ENCODE measurements at regions not wholly inside any gene's neighbourhood (a gene's known extent, or its start where the extent isn't known, plus 50 kb on each side); places are given as distances from the start of the nearest gene placed in this dataset.

GRCh38 chr2:204127238-204127637 is 190.7 kb downstream of the ICOS start:
- no peak for DNase-seq
- ChIA-PET CTCF (no interaction called here), POLR2A (no interaction called here)
- Mint-ChIP-seq H3K27ac (no peak overlapping the region), H3K4me3 (no peak overlapping the region), H3K27me3 (peaks cover 11% of the 10 kb centered on the region), H3K9me3 (no peaks in the 10 kb centered on the region), H3K36me3 (ENCODE audit: low read depth) (no peaks in the 10 kb centered on the region), H3K4me1 (no peaks in the 10 kb centered on the region)
- ATAC-seq (ENCODE audit: low read depth): no peak
- TF ChIP-seq CTCF (IDR thresholded peaks at IDR 0.05): no peak
- intact Hi-C loops (cut with micrococcal nuclease): no loop called here

GRCh38 chr2:204129591-204130294 is 193.2 kb downstream of the ICOS start:
- ATAC-seq (ENCODE audit: low read depth): no peak

DNA sequence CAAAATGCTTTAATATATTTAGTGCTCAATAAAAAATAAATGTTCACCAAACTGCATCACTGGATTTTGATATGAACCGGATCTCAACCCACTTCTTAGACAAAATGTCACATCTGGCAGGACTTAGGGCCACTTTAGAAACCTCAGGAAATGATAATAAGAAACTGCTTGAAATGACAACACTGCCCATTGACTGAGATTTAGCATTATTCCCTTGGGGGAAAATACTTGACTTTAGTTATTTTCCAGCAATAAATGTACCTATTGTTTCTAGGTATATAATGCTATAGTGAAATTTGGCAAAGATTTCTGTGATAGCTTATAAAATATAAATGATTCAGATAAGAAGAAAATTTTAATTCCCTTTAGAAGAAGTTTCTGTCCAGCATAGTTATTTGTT is 195.1 kb downstream of the ICOS start:
- ChIA-PET CTCF (no interaction called here), POLR2A (no interaction called here)
- H3K36me3 Mint-ChIP-seq (ENCODE audit: low read depth): no peaks in the 10 kb centered on the region
- H3K4me3 Mint-ChIP-seq: no peak overlapping the region
- ATAC-seq (ENCODE audit: low read depth) (no peak), DNase-seq (no peak)
- H3K27me3 Mint-ChIP-seq: peaks cover 3% of the 10 kb centered on the region
- no peaks in the 10 kb centered on the region for H3K9me3 Mint-ChIP-seq
- TF ChIP-seq CTCF (IDR thresholded peaks at IDR 0.05): no peak
- intact Hi-C loops (cut with micrococcal nuclease): no loop called here
- H3K27ac Mint-ChIP-seq: no peak overlapping the region
- no peaks in the 10 kb centered on the region for H3K4me1 Mint-ChIP-seq

More at GRCh38 chr2:204129591-204130294, 193.2 kb downstream of the ICOS start:
- intact Hi-C loops (cut with micrococcal nuclease): no loop called here
- TF ChIP-seq CTCF (IDR thresholded peaks at IDR 0.05): no peak
- H3K27ac Mint-ChIP-seq: no peak overlapping the region
- H3K27me3 Mint-ChIP-seq: peaks cover 3% of the 10 kb centered on the region
- POLR2A ChIA-PET: no interaction called here
- CTCF ChIA-PET: no interaction called here
- H3K9me3 Mint-ChIP-seq: no peaks in the 10 kb centered on the region
- DNase-seq: no peak
- H3K4me3 Mint-ChIP-seq: no peak overlapping the region
- no peaks in the 10 kb centered on the region for H3K4me1 Mint-ChIP-seq
- no peaks in the 10 kb centered on the region for H3K36me3 Mint-ChIP-seq (ENCODE audit: low read depth)

DNA sequence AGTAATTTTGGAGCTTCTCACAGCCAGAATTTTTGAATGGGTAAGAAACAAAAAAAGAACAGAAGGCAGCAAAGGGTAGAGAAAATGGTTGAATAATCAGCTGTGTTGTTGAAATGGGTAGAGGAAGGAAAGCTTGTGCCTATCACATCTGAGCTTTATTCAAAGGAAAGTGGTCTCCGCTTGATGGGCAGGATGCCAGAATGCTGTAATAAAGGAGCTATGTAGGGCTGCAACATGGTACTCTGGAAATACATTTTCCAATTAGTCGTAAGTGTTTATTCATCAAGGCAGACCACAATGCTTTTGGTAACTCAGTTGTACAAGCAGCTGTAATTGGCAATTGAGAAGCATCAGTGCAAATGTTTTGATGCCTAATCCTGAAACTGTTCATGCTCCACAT is 196.9 kb downstream of the ICOS start:
- no peak overlapping the region for H3K27ac Mint-ChIP-seq
- POLR2A ChIA-PET: no interaction called here
- intact Hi-C loops (cut with micrococcal nuclease): no loop called here
- TF ChIP-seq CTCF (IDR thresholded peaks at IDR 0.05): no peak
- H3K9me3 Mint-ChIP-seq: no peaks in the 10 kb centered on the region
- H3K4me3 Mint-ChIP-seq: no peak overlapping the region
- DNase-seq (no peak), ATAC-seq (ENCODE audit: low read depth) (no peak)
- no peaks in the 10 kb centered on the region for H3K36me3 Mint-ChIP-seq (ENCODE audit: low read depth)
- H3K27me3 Mint-ChIP-seq: peaks cover 3% of the 10 kb centered on the region
- no peaks in the 10 kb centered on the region for H3K4me1 Mint-ChIP-seq
- CTCF ChIA-PET: no interaction called here

- intact Hi-C loops (cut with micrococcal nuclease): no loop called here
- DNase-seq (no peak), ATAC-seq (ENCODE audit: low read depth) (no peak)
- Mint-ChIP-seq H3K4me3 (no peak overlapping the region), H3K9me3 (no peaks in the 10 kb centered on the region), H3K36me3 (ENCODE audit: low read depth) (no peaks in the 10 kb centered on the region), H3K27ac (no peak overlapping the region), H3K4me1 (no peaks in the 10 kb centered on the region), H3K27me3 (peaks cover 3% of the 10 kb centered on the region)
- POLR2A ChIA-PET: no interaction called here
- CTCF ChIA-PET: no interaction called here
- TF ChIP-seq CTCF (IDR thresholded peaks at IDR 0.05): no peak
Measured at GRCh38 chr2:204134421-204134820, 197.9 kb downstream of the ICOS start.
